A673 (cell line): ENCODE measurements at regions not wholly inside any gene's neighbourhood (a gene's known extent, or its start where the extent isn't known, plus 50 kb on each side); places are given as distances from the start of the nearest gene placed in this dataset.

Source experiments
- BruUV-seq: library from RNA; stranded (reverse); fragments of 400-500 nt; replicated peaks from 2 replicates; lab custom pipeline; 2021; lab: Mats Ljungman, UMichigan
- CTCF ChIA-PET: fragments of 300-600 bp; sonication (Branson Sonifier 250); formaldehyde crosslinking; loops from one replicate; lab custom pipeline; 2022; ENCODE audit warnings: antibody characterized with exemption; lab: Charles Lee
- POLR2A ChIA-PET: fragments of 300-600 bp; sonication (Branson Sonifier 250); formaldehyde crosslinking; loops from one replicate; lab custom pipeline; 2022; ENCODE audit warnings: antibody characterized with exemption; ENCODE audit not compliant: low non-redundant PET; lab: Charles Lee
- DNase-seq: peaks from one replicate; pipeline ENCODE4 v3.0.0-alpha.2; 2015; ENCODE audit warnings: low spot score
- H3K27ac ChIP-seq: fragments of 200-600 bp; sonication (generic); 2 replicates; pipeline ENCODE4 v1.5.1; 2016; ENCODE audit warnings: mixed run types, low read depth, mild to moderate bottlenecking, mixed read lengths, antibody characterized with exemption, low read length; ENCODE audit not compliant: poor library complexity, severe bottlenecking
- H3K27me3 ChIP-seq: fragments of 200-600 bp; sonication (generic); replicated peaks from 2 replicates; pipeline ENCODE4 v1.6.1; 2017; ENCODE audit warnings: mixed run types, low read depth, mild to moderate bottlenecking, mixed read lengths, antibody characterized with exemption, low read length; ENCODE audit not compliant: insufficient read depth, poor library complexity
- H3K36me3 ChIP-seq: fragments of 200-600 bp; sonication (generic); 2 replicates; pipeline ENCODE4 v1.6.1; 2016; ENCODE audit warnings: mixed run types, mild to moderate bottlenecking, mixed read lengths, antibody characterized with exemption, low read length; ENCODE audit not compliant: insufficient read depth, poor library complexity, severe bottlenecking
- H3K4me1 ChIP-seq: fragments of 200-600 bp; sonication (generic); 2 replicates; pipeline ENCODE4 v1.6.1; 2017; ENCODE audit warnings: mixed run types, mild to moderate bottlenecking, mixed read lengths, antibody characterized with exemption, low read length; ENCODE audit not compliant: insufficient read depth, poor library complexity, severe bottlenecking
- H3K4me3 ChIP-seq: fragments of 200-600 bp; sonication (generic); 2 replicates; pipeline ENCODE4 v1.5.1; 2016; ENCODE audit warnings: low read depth, mixed run types, mild to moderate bottlenecking, mixed read lengths, low read length; ENCODE audit not compliant: poor library complexity, severe bottlenecking
- H3K9me3 ChIP-seq: fragments of 200-600 bp; sonication (generic); 2 replicates; pipeline ENCODE4 v1.6.1; 2016; ENCODE audit warnings: mixed run types, low read depth, mild to moderate bottlenecking, mixed read lengths, antibody characterized with exemption, low read length; ENCODE audit not compliant: poor library complexity, severe bottlenecking
- CTCF ChIP-seq: fragments of 300-800, 200-600 bp; sonication (generic); conservative IDR thresholded peaks from 2 replicates; pipeline ENCODE4 v1.5.1; 2017; ENCODE audit warnings: low read depth, mild to moderate bottlenecking, antibody characterized with exemption, low read length, moderate library complexity, mixed read lengths
- EZH2 ChIP-seq: fragments of 200-600 bp; sonication (generic); IDR thresholded peaks from 2 replicates; pipeline ENCODE4 v1.6.1; 2017; ENCODE audit warnings: borderline replicate concordance, low read depth, mild to moderate bottlenecking, mixed read lengths, antibody characterized with exemption, low read length; ENCODE audit not compliant: poor library complexity, severe bottlenecking
- intact Hi-C: fragments of 100-400 bp; cut with micrococcal nuclease; formaldehyde crosslinking; loops from one replicate; pipeline ENCODE4 v1.10.0; 2022; ENCODE audit not compliant: unreplicated experiment

GRCh38 chr1:215360758-215361157 is 206.3 kb upstream of the KCTD3 start:
- Histone ChIP-seq H3K4me3 (no peak overlapping the region), H3K27ac (no peak overlapping the region), H3K4me1 (no peaks in the 10 kb centered on the region), H3K27me3 (no peaks in the 10 kb centered on the region), H3K9me3 (no peaks in the 10 kb centered on the region), H3K36me3 (no peaks in the 10 kb centered on the region)
- intact Hi-C loops, result no loop called here
- DNase-seq, result no peak
- ChIA-PET POLR2A (no interaction called here), CTCF (no interaction called here)
- no peak for TF ChIP-seq EZH2
- BruUV-seq, result no TSS peak

GRCh38 chr1:215375381-215375780 is 191.7 kb upstream of the KCTD3 start:
- Histone ChIP-seq H3K9me3 (no peaks in the 10 kb centered on the region), H3K36me3 (no peaks in the 10 kb centered on the region), H3K27ac (no peak overlapping the region), H3K27me3 (no peaks in the 10 kb centered on the region), H3K4me3 (no peak overlapping the region), H3K4me1 (no peaks in the 10 kb centered on the region)
- POLR2A ChIA-PET, result no interaction called here
- TF ChIP-seq CTCF (no peak), EZH2 (no peak)
- CTCF ChIA-PET, result no interaction called here
- intact Hi-C loops, result no loop called here
- no peak for DNase-seq
- BruUV-seq, result no TSS peak

GRCh38 chr1:215376544-215377264 is 190.4 kb upstream of the KCTD3 start:
- Histone ChIP-seq H3K27ac (no peak overlapping the region), H3K4me1 (no peaks in the 10 kb centered on the region), H3K27me3 (no peaks in the 10 kb centered on the region), H3K9me3 (no peaks in the 10 kb centered on the region), H3K4me3 (no peak overlapping the region), H3K36me3 (no peaks in the 10 kb centered on the region)
- POLR2A ChIA-PET, result no interaction called here
- no peak for TF ChIP-seq EZH2
- no peak for TF ChIP-seq CTCF
- BruUV-seq, result no TSS peak
- DNase-seq, result peak; percentile 53
- intact Hi-C loops, result no loop called here
- CTCF ChIA-PET, result interaction anchor here (0.7 kb wide), 1 partner anchor 107 kb away, joined by 3 read pairs; no protein-coding TSS in a partner anchor

GRCh38 chr1:215377746-215378145 is 189.4 kb upstream of the KCTD3 start:
- ChIA-PET CTCF (no interaction called here), POLR2A (no interaction called here)

More at GRCh38 chr1:215377746-215378145, 189.4 kb upstream of the KCTD3 start:
- no TSS peak for BruUV-seq
- TF ChIP-seq CTCF (no peak), EZH2 (no peak)
- intact Hi-C loops, result no loop called here
- Histone ChIP-seq H3K4me1 (no peaks in the 10 kb centered on the region), H3K27me3 (no peaks in the 10 kb centered on the region), H3K36me3 (no peaks in the 10 kb centered on the region), H3K9me3 (no peaks in the 10 kb centered on the region), H3K4me3 (no peak overlapping the region), H3K27ac (no peak overlapping the region)
- no peak for DNase-seq
